GM18498 (cell line): ENCODE measurements at regions not wholly inside any gene's neighbourhood (a gene's known extent, or its start where the extent isn't known, plus 50 kb on each side); places are given as distances from the start of the nearest gene placed in this dataset.
"Not testable (repeated sequence)": the region's sequence is repeated elsewhere in the genome, so short reads cannot be mapped to it uniquely, and the experiment has no call there.

Experiments used
- ATAC-seq: cut with Tn5 transposase; IDR thresholded peaks from one replicate; pipeline ENCODE4 v1.9.1; 2021; ENCODE audit warnings: mild to moderate bottlenecking, moderate library complexity; ENCODE audit not compliant: unreplicated experiment

DNA sequence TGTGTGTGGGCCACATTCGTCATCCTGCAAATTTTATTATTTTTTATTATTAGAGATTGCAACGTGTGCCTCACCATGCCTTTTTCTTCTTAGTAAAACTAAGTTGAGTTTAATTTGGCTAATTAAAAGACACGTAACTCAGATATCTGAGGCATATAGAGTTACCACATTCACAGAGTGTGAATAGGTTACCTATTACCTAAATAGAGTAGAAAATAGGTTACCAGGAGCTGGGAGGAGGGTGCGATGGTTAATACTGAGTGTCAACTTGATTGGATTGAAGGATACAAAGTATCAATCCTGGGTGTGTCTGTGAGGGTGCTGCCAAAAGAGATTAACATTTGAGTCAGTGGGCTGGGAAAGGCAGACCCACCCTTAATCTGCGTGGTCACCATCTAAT, 116.3 kb upstream of the CARD11 start:
- ATAC-seq = not testable (repeated sequence)

DNA sequence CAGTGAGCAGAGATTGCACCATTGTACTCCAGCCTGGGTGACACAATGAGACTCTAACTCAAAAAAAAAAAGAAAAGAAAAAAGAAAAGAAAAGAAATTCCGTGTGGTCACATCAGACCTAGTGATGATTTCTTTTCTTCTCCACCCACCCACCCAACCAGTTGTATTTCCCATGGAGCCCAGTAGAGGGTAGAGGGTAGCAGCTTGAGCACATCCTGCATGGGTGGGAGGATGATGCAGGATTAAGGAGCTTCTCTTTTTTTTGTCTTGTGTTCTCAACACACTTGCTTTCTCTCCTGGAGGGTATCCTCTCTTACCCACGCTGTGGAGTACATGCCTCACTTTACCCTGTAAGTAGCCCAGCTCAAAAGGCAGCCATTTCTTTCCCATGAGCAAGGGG, 118.6 kb upstream of the CARD11 start:
- no peak for ATAC-seq

DNA sequence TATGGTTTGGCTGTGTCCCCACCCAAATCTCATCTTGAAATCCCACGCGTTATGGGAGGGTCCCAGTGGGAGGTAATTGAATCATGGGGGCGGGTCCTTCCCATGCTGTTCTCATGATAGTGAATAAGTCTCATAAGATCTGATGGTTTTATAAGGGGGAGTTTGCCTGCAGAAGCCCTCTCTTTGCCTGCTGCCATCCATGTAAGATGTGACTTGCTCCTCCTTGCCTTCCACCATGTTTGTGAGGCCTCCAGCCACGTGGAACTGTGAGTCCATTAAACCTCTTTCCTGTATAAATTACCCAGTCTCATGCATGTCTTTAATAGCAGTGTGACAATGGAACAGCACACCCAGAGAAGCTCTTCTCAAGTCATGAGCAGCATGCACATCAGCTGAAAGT, 119.1 kb upstream of the CARD11 start:
- not testable (repeated sequence) for ATAC-seq

DNA sequence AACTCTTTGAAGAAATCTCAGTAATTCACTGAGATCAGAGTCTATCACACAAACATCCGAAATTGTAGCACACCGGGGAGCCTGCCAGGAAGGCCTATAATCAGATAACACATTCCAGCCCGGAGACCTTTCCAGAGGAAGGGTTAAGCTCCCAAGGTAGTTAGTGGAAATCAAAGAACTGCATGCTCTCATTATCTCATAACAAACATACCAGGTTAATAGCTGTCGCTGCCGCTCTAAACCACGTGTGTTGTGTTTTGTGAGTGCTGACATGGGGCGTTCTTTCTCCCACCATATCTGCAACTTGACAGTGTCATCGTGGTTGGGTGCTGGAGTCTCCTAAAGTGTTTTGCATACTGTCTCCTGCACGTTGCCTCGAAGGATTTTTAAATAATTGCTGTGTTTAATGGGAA, 120.7 kb upstream of the CARD11 start:
- no peak for ATAC-seq

DNA sequence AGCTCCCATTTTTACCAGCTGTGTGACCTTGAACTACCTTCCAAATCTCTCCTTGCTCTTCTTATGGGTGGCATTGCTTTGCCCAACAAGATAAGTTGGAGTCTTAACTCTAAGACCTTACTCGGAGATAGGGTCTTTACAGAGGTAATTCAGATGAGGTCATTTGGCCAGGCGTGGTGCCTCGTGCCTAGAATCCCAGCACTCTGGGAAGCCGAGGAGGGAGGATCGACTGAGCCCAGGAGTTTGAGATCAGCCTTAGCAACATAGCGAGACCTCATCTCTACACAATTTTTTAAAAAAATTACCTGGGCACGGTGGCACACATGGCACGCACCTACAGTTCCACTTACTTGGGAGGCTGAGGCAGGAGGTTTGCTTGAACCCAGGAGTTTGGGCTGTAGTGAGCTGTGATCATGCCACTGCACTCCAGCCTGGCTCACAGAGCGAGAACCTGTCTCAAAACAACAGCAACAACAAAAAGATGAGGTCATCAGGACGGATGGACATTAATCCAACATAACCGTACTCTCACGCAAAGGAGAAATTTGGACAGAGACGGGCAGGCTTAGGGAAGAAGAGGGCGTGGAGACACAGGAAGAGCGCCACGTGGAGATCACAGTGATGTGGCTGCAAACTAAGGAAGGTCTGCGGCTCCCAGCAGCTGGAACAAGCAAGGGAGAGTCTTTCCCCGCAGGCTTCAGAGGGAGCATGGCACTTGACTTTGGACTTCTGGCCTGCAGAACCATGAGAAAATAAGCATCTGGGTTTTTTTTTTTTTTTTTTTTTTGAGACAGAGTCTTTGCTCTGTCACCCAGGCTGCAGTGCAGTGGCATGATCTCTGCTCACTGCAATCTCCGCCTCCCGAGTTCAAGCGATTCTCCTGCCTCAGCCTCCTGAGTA, 122.3 kb upstream of the CARD11 start:
- no peak for ATAC-seq

DNA sequence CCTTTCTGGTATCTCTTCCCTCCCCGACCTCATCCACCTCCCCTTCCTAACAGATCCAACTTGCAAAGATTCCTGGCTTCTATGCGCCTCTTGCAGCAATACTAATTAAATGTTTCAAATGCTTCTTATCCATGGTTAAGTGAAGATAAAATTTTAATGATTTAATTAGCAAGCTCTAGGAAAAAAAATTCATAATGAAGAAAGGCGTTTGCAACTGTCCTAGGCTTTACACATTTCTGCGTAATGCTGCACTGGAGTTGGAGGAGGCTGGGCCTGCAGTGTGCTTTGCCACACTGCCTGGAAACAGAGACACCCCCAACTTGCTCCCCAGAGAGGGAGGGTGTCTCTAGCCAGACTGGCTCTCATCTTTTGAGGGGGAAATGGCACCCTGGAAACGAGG, 123.9 kb upstream of the CARD11 start:
- ATAC-seq = no peak

DNA sequence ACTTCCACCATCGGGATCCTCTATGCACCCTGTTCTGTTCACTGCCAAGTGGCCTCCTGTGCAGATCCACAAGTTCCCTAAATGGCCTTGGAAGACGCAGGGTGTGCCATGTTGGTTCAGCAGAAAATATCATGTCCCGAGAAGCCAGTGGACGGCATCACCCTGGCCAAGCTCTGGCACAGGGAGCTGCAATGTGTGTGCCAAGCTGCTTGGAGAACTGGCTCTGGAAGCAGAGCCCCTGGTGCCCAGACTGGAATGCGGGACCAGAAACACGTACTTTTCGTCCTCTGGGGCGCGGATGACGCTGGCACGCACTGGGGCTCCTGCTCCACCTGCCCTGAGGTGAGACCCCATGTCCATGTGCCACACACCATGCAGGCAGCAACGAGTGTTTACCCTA, 124.7 kb upstream of the CARD11 start:
- no peak for ATAC-seq

DNA sequence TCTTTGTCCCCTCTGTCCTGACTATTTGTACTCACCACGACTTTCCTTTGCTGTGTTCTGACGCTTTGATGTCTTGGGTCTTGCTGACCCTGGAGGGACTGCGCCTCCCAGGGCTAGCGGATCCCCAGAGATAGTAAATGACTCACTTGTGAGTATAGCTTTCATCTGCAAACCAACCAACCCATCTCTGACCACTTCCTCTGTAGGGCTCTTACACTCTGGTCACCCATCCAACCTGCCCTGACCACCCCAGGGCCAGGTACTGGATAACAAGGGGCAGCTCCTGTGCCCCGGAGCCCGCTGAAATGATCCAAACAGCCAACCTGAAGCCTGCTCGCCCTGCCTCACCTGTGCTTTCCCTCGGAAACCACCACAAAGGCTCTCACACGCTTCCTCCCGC, 125.2 kb upstream of the CARD11 start:
- ATAC-seq = no peak

DNA sequence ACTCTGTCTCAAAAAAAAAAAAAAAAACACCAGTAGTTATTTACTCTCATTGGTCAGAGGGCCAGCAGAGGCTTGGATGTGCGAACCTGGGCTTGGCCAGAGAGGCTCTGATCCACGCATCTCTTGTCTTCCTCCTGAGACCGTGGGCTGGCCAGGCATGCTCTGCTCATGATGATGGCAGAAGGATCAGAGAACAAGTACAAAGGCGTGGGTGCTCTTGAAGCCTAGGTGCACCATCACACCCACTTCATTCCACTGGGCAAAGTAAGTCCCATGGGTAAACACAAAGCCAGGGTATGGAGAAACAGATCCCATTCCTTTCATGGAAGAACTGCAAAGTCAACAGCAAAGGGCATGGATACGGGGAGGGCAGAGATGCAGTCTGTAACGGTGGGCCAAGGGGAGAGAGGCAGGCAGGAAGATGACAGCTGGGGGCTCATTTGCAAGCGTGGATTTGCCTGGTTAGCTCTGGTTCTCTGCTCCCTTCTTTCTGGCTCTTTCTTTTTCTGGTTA, 128.2 kb upstream of the SDK1 start:
- ATAC-seq = no peak

DNA sequence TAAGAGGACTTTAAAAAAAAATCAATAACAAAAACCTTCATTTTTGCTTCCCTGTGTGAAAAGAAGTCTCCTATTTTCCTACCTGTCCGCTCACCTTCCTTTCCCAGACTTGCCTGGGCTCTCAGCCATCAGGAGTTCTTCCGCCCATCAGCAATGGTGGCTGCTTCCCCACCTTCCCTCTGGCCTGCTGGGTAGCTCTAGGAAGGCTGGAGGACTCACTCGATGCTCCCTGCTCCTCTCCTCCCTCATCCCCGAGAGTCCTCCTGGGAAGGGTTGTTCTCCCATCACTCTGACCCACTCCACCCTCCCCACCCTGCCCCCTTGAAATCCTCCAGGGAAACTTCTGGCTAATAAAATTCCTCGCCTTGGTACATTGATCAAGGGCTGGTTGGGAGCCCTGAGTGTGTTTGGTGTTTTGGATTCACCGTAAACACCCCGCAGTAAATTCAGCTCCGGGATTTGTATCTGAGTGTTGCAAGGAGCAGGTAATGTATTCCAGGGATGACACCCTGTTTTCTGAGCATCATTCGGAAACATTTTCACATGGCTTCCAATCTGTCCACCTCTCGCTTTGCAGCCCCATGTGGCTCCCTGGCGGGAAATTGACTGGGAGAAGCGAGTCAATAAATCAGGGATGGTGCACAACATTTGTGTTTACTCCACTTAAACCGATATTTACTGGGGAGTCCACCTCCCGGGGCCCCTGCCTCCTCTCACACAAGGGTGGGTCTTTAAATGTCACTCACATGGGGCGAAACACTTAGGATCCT, 126.4 kb upstream of the SDK1 start:
- no peak for ATAC-seq

DNA sequence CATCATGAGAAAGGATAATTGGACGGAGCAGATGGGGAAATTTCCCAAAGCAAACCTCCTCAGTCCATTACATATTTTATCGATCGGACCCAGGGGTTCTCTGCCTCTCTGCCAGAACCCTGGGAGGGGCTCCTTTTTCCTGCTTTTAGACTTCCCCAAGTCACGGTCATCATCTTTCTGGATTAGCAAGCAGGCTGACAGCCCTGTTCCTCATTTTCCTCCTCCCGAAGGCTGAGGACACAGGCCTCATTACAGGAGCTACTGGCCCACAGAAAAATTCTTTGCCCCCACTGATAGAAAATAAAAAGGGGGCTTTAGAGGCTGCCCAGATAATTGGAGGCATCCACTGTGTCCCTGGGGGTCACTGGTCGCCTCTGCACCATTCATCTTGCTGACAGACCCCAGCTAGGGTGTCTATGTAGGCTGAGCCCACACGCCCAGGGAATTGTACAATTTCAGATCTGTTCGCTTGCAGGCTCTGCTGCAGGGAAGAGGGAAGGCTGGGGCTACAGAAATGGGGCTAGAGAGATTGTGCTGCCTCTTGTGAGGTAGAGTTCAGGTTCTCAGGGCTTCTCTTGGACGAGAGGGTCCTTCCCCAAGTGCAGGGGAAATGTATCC, 125.7 kb upstream of the SDK1 start:
- ATAC-seq = no peak

DNA sequence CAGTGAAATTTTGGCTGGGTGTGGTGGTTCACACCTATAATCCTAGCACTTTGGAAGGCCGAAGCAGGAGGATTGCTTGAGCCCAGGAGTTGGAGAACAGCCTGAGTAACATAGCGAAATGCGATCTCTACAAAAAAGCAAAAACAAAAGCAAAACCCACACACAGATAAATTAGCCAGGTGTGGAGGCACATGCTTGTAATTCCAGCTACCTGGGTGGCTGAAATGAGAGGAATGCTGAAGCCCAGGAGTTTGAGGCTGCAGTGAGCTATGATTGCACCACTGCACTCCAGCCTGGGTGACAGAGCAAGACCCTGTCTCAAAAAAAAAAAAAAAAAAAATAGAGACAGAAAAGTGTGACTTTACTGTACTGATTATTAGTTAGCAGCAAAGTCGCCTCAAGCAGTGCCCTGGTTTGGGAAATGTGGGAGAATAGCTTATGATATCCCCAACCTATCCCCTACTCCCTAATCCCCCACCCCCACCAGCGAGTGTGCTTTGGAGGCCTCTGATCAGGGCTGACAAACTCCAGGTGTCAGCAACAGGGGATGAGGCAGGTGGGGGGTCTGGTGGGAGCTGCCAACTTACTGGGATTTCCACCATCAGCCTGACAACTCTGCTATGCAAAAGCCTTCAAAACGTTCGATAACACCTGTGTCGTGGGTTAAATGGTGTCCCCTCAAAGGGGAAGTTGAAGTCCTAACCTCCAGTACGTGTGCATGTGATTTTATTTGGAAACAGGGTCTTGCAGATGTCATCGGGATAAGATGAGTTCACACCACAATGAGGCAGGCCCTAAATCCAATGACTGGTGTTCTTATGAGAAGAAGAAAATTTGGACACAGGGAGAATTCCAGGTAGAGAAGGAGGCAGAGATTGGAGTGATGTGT, 124.7 kb upstream of the SDK1 start:
- no peak for ATAC-seq

DNA sequence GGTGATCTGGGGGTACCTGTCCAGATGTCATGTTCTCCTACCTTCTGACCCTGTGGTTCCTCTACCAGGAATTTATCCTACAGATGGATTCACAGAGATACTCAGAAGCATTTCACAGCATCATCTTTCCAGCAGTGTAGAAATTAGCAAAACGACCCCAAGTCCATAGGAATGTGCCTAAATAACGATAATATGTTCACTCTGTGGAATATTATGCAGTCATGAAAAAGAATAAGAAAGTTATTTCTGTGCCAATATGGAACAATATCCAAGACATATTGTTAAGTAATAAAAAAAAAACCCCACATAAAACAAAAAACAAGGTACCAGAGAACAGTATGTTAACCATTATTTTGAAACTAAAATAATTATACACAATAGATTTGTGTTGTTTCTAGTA, 123.8 kb upstream of the SDK1 start:
- no peak for ATAC-seq

DNA sequence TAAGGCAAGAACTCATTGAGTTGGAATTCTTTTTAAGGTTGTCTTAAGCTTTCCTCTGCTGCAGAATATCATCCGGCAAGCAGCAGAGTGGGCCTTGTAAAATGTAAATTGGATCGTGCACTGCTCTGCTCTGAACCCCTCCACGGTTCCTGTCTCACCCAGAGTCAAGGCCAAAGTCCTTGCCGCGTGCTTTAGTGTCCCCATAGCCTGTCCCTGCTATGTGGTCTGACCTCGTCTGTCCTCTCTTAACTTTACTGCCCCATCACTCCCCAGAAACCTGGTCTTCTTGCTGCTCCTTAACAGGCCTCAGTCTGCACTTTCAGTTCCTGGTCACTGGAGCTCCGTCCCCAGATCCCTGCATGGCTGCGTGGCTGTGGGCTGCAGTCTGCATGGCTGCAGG, 121.6 kb upstream of the SDK1 start:
- no peak for ATAC-seq

DNA sequence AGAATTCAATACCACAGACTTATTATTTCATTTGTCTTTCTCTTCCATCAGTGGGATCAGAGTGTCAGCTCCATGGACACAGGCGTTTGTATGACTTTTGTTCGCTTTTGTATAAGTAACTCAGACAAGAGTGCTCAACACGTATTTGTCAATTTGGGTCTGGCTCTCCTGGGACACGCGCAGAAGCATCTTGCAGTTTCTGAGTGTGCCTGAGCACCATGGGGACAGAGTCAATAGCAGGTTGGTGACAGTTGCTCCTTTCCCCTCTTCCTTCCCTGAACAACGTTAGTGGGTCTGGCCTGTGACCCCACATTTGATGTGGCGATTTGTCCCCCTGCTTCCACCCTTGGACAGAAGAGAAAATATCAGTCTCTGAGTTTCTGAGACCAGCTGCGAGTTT, 120.4 kb upstream of the SDK1 start:
- no peak for ATAC-seq

DNA sequence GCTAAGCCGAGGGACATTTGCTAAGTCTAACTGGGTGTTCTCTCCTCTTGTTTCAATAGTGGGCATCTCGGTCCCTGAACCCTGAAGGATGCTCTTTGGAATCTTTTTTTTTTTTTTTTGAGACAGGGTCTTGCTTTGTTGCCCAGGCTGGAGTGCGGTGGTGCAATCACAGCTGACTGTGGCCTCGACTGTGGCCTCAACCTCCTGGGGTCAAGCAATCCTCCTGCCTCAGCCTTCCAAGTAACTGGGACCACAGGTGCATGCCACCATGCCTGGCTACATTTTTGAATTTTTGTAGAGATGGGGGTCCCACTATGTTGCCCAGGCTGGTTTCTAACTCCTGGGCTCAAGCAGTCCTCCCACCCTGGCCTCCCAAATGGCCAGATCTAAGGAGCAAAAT, 119.0 kb upstream of the SDK1 start:
- ATAC-seq = not testable (repeated sequence)

DNA sequence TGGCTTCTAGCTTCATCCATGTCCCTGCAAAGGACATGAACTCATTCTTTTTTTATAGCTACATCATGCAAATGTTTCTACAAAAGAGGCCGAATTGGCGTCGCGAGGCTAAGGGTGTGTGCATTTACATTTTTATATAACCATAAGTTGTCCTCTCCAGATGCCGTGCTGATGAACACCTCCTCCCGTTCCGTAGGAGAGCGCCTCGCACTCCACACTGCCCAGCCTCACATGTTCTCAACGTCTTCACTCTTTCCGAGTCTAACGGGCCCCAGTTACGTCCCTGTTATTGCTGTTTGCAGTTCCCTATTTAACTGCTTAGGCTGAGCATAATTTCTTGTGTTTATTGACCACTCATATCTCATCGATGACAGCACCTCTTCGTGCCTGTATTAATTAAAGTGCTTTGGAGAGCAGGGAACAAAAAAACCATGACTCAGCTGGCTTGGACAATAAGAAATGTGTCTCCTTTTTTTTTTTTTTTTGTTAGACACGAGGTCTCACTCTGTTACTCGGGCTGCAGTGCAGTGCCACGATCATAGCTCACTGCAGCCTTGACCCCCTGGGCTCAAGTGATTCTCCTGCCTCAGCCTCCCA, 113.5 kb upstream of the SDK1 start:
- ATAC-seq = no peak

DNA sequence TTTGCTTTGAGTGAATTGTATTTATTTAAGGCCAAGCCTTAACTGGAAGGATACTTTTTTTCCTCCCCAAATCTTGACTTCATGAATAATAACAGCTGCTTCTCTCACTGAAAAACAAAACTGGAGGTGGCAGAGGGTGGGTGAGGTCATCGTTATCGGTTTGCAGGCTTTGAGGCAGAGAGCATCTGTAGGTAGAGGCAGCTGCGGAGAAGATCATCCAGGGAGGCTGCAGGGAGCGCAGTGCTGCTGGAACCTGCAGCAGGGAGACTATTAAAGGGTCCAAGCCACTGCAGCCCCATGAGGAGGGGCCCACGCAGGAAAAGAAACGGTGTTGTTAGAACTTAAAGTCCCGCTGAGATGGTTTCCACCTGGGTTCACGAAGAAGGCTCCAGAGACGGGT, 112.1 kb upstream of the SDK1 start:
- no peak for ATAC-seq

DNA sequence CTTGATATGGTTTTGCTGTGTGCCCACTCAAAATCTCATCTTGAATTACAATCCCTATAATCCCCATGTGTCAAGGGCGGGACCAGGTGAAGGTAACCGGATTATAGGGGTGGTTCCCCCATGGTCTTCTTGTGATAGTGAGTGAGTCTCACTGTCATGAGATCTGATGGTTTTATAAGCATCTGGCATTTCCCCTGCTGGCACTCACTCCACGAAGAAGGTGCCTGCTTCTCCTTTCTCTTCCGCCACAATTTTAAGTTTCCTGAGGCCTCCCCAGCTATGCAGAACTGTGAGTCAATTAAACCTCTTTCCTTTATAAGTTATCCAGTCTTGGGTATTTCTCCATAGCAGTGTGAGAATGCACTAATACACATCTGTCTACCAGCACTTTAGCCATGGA, 109.5 kb upstream of the SDK1 start:
- ATAC-seq = no peak

DNA sequence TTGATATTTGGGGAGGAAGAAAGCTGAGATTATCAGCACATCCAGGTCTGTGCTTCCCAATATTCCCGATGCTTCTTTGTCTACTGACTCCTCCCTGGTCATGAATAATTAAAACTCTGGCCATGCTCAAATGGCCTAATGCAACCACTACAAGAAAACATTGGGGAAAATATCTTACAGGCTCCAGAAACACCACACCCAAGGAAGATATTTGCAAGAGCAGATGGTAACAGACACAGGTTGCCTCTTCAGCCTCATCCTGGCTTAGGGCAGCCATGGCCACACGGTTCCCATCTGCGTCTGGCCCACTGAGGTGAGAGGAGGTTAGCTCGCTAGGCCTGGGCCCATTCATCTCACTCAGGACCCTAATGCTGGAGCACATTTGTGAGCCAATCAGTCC, 108.4 kb upstream of the SDK1 start:
- ATAC-seq = no peak
